Astrocyte of the cerebellum (primary cell): ENCODE measurements at regions not wholly inside any gene's neighbourhood (a gene's known extent, or its start where the extent isn't known, plus 50 kb on each side); places are given as distances from the start of the nearest gene placed in this dataset.

ENCODE experiments used
- DNase-seq: peaks from one replicate; pipeline ENCODE4 v3.0.0-alpha.2; 2011; ENCODE audit warnings: low read depth
- H3K4me3 ChIP-seq: 2 replicates; pipeline ENCODE4 v1.5.1; 2011; ENCODE audit warnings: mild to moderate bottlenecking, low read depth, low read length, moderate library complexity
- in situ Hi-C: cut with HindIII; loops from 2 replicates; pipeline ENCODE4 v1.10.0; 2017; ENCODE audit warnings: low sequenced_read_pairs
- TF ChIP-seq, protein P1 (sequence below): IDR thresholded peaks from 2 replicates; pipeline ENCODE4 v1.5.1; 2012; ENCODE audit warnings: low read length, low read depth, moderate library complexity, mild to moderate bottlenecking; ENCODE audit errors: missing control alignments

DNA sequence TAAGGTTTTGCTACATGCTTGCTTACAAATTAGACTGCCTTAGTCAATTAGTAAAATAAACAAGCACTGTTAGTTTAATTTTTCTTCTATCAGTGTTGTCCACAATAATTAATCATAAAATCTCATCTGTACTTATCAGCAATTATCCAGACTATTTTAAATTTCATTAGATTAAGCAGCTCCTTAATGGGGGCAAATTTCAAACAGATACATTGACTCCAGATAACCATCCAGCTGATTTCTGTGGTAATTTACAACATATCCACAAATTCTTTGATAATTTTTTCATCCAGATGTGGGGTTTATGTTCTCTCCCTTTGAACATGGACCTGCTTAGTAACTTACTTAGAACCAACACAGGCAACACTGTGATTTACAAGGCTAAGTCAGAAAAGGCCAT, 170.4 kb upstream of the CWC22 start:
- no peak overlapping the region for H3K4me3 ChIP-seq
- TF ChIP-seq, protein P1, sequence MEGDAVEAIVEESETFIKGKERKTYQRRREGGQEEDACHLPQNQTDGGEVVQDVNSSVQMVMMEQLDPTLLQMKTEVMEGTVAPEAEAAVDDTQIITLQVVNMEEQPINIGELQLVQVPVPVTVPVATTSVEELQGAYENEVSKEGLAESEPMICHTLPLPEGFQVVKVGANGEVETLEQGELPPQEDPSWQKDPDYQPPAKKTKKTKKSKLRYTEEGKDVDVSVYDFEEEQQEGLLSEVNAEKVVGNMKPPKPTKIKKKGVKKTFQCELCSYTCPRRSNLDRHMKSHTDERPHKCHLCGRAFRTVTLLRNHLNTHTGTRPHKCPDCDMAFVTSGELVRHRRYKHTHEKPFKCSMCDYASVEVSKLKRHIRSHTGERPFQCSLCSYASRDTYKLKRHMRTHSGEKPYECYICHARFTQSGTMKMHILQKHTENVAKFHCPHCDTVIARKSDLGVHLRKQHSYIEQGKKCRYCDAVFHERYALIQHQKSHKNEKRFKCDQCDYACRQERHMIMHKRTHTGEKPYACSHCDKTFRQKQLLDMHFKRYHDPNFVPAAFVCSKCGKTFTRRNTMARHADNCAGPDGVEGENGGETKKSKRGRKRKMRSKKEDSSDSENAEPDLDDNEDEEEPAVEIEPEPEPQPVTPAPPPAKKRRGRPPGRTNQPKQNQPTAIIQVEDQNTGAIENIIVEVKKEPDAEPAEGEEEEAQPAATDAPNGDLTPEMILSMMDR = no peak
- in situ Hi-C loops = no loop called here
- no peak for DNase-seq

DNA sequence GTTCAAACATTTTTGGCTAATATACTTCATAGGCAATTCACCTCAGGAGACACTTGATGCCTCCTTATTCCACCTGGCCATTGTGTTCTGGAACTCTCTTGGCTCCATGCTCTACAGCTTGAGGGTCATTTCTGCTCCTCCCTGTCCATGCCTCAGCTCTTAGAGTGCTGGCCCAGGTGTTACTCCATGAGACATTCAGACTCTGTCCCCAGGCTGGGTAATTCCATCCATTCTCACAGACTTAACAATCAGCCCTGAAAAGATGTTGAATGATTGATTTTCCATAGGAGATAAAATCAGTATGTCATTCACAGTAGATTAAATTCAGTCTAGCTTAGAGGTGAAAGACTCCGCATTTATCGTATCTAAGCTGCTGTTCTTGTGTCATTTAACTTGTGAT, 168.6 kb upstream of the CWC22 start:
- TF ChIP-seq, protein P1 = no peak
- in situ Hi-C loops = no loop called here
- DNase-seq = no peak
- H3K4me3 ChIP-seq = no peak overlapping the region

DNA sequence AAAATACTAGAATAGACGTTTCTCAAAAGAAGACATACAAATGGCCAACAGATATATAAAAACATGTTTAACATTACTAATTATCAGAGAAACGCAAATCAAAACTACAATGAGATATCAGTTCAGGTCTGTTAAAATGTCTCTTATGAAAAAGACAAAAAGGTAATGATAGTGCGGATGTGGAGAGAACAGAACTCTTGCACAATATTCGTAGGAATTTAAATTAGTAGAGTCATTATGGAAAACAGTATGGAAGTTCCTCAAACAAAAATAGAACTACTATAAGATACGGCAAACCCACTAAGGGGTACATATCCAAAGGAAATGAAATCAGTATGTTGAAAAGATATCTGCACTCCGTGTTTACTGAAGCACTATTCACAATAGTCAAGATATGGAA, 167.5 kb upstream of the CWC22 start:
- no peak overlapping the region for H3K4me3 ChIP-seq
- DNase-seq = no peak
- TF ChIP-seq, protein P1 = no peak
- in situ Hi-C loops = no loop called here

DNA sequence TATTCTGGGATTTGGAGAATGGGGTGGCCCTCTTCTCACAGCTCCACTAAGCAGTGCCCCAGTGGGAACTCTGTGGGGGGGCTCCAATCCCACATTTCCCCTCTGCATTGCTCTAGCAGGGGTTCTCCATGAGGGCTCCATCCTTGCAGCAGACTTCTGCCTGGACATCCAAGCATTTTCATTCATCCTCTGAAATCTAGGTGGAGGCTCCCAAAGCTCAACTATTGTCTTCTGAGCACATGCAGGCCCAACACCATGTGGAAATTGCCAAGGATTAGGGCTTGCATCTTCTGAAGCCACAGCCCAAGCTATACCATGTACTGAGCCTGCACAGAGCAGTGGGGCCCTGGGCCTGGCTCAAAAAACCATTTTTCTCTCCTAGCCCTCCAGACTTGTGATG, 162.4 kb upstream of the CWC22 start:
- no peak overlapping the region for H3K4me3 ChIP-seq

DNA sequence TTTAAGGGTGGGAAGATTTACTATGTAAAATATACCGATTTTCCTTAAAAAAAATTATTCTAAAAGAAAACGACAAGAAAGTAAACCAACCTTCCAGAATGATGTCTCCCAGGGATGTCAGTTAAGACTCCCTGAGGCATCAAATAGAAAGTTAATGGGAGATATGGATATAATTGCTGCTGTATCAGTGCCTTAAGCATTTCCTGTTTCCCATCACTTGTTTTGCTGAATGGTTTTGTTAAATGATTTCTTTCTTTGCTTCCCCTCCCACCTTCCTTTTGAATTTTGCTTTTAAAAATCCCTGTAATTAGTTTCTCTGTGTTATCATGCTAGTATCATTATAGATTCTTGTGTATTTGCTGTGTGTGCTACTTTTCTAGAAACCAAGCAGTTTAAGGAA, 154.3 kb upstream of the CWC22 start:
- H3K4me3 ChIP-seq = no peak overlapping the region
- TF ChIP-seq, protein P1 = no peak
- in situ Hi-C loops = no loop called here
- DNase-seq = no peak

More for the DNA sequence above, 162.4 kb upstream of the CWC22 start:
- TF ChIP-seq, protein P1 = no peak
- in situ Hi-C loops = no loop called here
- DNase-seq = no peak

DNA sequence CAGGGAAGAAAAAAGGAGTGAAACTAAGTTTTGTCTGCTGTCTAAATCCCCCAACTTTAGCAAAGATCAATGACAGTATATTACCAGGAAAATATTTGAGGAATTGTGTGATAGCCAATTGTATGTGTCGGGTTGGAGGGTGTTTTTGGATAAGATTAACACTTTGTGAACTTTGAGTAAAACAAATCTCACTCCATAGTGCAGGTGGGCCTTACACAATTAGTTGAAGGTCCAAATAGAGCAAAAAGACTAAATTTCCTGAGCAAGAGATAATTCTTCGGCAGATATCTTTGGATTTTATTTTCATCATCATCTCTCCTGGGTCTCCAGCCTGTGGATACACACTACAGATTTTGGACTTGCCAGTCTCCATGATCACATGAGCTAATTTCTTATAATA, 152.8 kb upstream of the CWC22 start:
- TF ChIP-seq, protein P1 = no peak
- in situ Hi-C loops = no loop called here
- no peak for DNase-seq
- H3K4me3 ChIP-seq = no peak overlapping the region

DNA sequence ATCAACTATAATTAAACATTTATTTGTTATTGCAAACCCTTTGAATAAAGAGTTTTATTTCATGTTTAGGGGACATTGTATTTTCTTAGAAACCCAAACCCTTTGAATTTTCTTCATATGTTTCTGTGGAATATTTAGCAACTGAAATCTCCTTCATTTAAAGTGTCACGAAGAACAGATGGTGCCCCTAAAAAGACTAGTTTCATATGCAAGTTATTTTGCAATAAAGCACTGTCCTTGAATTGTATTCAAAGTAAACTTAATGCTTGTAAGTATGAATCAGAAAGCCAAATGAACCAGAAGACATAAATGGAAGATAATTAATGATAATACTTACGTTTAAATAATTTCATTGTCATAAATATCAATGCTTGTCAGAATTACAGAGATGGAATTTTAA, 151.9 kb upstream of the CWC22 start:
- TF ChIP-seq, protein P1 = no peak
- in situ Hi-C loops = no loop called here

More for the DNA sequence above, 151.9 kb upstream of the CWC22 start:
- H3K4me3 ChIP-seq = no peak overlapping the region
- no peak for DNase-seq
